Keratinocyte (primary cell): ENCODE measurements at regions not wholly inside any gene's neighbourhood (a gene's known extent, or its start where the extent isn't known, plus 50 kb on each side); places are given as distances from the start of the nearest gene placed in this dataset.

Experiments used
- DNase-seq: peaks from one replicate; pipeline ENCODE4 v3.0.0-alpha.2; 2011; ENCODE audit warnings: low read depth, missing footprints, low spot score
- FAIRE-seq: peaks from 2 replicates; lab custom pipeline; 2011; peaks lifted over from hg19 to GRCh38; lab: Jason Lieb, UNC
- H2AFZ ChIP-seq: 2 replicates; pipeline ENCODE4 v1.6.0; 2012; ENCODE audit warnings: low read length, control low read depth, inconsistent platforms; ENCODE audit not compliant: control insufficient read depth
- H3K27ac ChIP-seq: 2 replicates; pipeline ENCODE4 v1.5.1; 2011; ENCODE audit warnings: low read length; ENCODE audit not compliant: control insufficient read depth, insufficient read depth
- H3K27me3 ChIP-seq: 3 replicates; pipeline ENCODE4 v1.6.0; 2011; ENCODE audit warnings: low read length; ENCODE audit not compliant: control insufficient read depth, insufficient read depth; ENCODE audit errors: extremely low read depth
- H3K36me3 ChIP-seq, 2 experiments: 2 replicates in 1 of 2; 3 replicates in 1 of 2; pipeline ENCODE4 v1.5.1; 2011; ENCODE audit warnings: low read length in 2 of 2, mild to moderate bottlenecking in 1 of 2; ENCODE audit not compliant: control insufficient read depth in 2 of 2, insufficient read depth in 2 of 2; ENCODE audit errors: extremely low read depth in 1 of 2
- H3K4me1 ChIP-seq: 3 replicates; pipeline ENCODE4 v1.5.1; 2011; ENCODE audit warnings: low read length; ENCODE audit not compliant: control insufficient read depth, insufficient read depth; ENCODE audit errors: extremely low read depth
- H3K4me2 ChIP-seq: 3 replicates; pipeline ENCODE4 v1.6.0; 2011; ENCODE audit warnings: low read depth, low read length; ENCODE audit not compliant: control insufficient read depth, insufficient read depth; ENCODE audit errors: extremely low read depth
- H3K4me3 ChIP-seq, 3 experiments: fragments of 200-600 bp in 1 of 3; sonication (generic) in 1 of 3; 2 replicates in 2 of 3; 3 replicates in 1 of 3; pipeline ENCODE4 v1.5.1; 2011 to 2016; ENCODE audit warnings: low read length in 3 of 3, mild to moderate bottlenecking in 3 of 3, control low read depth in 2 of 3, inconsistent platforms in 1 of 3, low read depth in 1 of 3, mixed read lengths in 1 of 3, mixed run types in 1 of 3, moderate library complexity in 1 of 3; ENCODE audit not compliant: control insufficient read depth in 2 of 3, insufficient read depth in 2 of 3; ENCODE audit errors: extremely low read depth in 1 of 3
- H3K79me2 ChIP-seq: 2 replicates; pipeline ENCODE4 v1.6.0; 2012; ENCODE audit warnings: low read length; ENCODE audit not compliant: control insufficient read depth, insufficient read depth
- H3K9ac ChIP-seq: 3 replicates; pipeline ENCODE4 v1.6.0; 2011; ENCODE audit warnings: low read length; ENCODE audit not compliant: control insufficient read depth, insufficient read depth; ENCODE audit errors: extremely low read depth
- H3K9me1 ChIP-seq: 3 replicates; pipeline ENCODE4 v1.6.0; 2011; ENCODE audit warnings: low read length; ENCODE audit not compliant: control insufficient read depth, insufficient read depth; ENCODE audit errors: extremely low read depth
- H3K9me3 ChIP-seq: 2 replicates; pipeline ENCODE4 v1.5.1; 2012; ENCODE audit warnings: low read depth, low read length; ENCODE audit not compliant: control insufficient read depth
- H4K20me1 ChIP-seq: 3 replicates; pipeline ENCODE4 v1.6.0; 2011; ENCODE audit warnings: low read length; ENCODE audit not compliant: control insufficient read depth, insufficient read depth; ENCODE audit errors: extremely low read depth
- EZH2 ChIP-seq: IDR thresholded peaks from one replicate; pipeline ENCODE4 v1.6.1; 2012; ENCODE audit warnings: inconsistent platforms, mild to moderate bottlenecking, low read length, moderate library complexity
- dilution Hi-C: fragments of 300-500 bp; cut with MboI; formaldehyde crosslinking; loops from one replicate; pipeline ENCODE4 v1.7.0; 2020; ENCODE audit warnings: low sequenced_read_pairs; ENCODE audit not compliant: extremely low pct_ligation_motif_present
- TF ChIP-seq, protein P1 (sequence below), 3 experiments: IDR thresholded peaks in 1 of 3; conservative IDR thresholded peaks in 1 of 3; optimal IDR thresholded peaks in 1 of 3; 2 replicates in 2 of 3; 3 replicates in 1 of 3; pipeline versions ENCODE3 to v1.5.1; 2011; ENCODE audit warnings: low read length in 3 of 3, mild to moderate bottlenecking in 3 of 3, moderate library complexity in 2 of 3, control low read depth in 1 of 3, inconsistent platforms in 1 of 3; ENCODE audit not compliant: insufficient read depth in 2 of 3; ENCODE audit errors: extremely low read depth in 1 of 3

DNA sequence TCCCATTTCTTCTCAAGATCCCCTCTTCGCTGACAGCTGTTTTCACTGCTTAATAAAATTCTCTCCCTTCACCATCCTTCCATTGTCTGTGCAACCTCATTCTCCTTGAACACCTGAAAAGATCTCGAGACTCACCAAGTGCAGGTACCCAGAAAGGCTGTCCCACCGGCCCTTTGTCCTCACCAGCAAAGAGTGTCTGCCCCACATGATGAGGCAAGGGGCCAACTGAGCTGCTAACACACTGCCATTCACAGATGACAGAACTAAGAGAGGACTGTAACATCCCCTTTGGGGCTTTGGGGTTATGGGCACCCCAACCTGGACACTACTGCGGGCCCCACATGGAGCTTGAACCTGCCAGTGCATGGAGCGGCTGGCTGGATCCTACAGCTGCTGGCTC is 771.4 kb upstream of the MIR17HG start:
- Histone ChIP-seq H3K79me2 (no peaks in the 10 kb centered on the region), H2AFZ (no peak overlapping the region), H3K27me3 (no peaks in the 10 kb centered on the region), H3K9me3 (no peaks in the 10 kb centered on the region), H3K4me2 (no peak overlapping the region), H3K36me3 (no peaks in the 10 kb centered on the region), H3K9me1 (no peaks in the 10 kb centered on the region), H3K27ac (no peak overlapping the region), H3K4me1 (no peaks in the 10 kb centered on the region), H3K4me3 (no peak overlapping the region), H3K9ac (no peak overlapping the region), H4K20me1 (no peaks in the 10 kb centered on the region)
- DNase-seq (no peak), FAIRE-seq (no peak)
- dilution Hi-C loops = no loop called here
- TF ChIP-seq, protein P1, sequence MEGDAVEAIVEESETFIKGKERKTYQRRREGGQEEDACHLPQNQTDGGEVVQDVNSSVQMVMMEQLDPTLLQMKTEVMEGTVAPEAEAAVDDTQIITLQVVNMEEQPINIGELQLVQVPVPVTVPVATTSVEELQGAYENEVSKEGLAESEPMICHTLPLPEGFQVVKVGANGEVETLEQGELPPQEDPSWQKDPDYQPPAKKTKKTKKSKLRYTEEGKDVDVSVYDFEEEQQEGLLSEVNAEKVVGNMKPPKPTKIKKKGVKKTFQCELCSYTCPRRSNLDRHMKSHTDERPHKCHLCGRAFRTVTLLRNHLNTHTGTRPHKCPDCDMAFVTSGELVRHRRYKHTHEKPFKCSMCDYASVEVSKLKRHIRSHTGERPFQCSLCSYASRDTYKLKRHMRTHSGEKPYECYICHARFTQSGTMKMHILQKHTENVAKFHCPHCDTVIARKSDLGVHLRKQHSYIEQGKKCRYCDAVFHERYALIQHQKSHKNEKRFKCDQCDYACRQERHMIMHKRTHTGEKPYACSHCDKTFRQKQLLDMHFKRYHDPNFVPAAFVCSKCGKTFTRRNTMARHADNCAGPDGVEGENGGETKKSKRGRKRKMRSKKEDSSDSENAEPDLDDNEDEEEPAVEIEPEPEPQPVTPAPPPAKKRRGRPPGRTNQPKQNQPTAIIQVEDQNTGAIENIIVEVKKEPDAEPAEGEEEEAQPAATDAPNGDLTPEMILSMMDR (optimal IDR thresholded peaks at IDR 0.05 in 1 of 3, IDR thresholded peaks at IDR 0.05 in 1 of 3, conservative IDR thresholded peaks at IDR 0.05 in 1 of 3; ENCODE audit: extremely low read depth in 1 of 3, insufficient read depth in 2 of 3, low read length in 3 of 3) = no peak
- TF ChIP-seq EZH2 = no peak

DNA sequence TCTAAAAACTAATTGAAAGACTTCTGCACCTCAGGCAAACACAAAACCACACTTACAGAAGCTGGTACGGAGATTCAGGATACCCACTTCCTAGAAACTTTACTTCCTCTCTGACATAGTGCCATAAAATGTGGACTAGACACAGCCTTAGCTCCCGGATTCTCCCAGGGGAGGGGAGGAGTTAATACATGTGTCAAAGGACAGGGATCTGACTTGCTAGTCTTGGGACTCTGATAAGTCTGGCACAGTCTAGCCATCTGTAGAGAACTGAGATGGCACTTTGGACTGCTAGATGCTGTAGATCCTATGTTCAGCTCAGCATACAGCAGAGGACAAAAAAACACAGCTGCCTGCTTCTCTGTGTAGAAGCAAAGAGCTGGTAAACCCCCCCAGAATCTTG is 769.8 kb upstream of the MIR17HG start:
- H3K4me2 ChIP-seq = no peak overlapping the region
- H3K27me3 ChIP-seq = no peaks in the 10 kb centered on the region
- no peak overlapping the region for H2AFZ ChIP-seq
- dilution Hi-C loops = no loop called here
- no peak overlapping the region for H3K27ac ChIP-seq
- no peaks in the 10 kb centered on the region for H3K9me1 ChIP-seq
- DNase-seq = no peak
- no peaks in the 10 kb centered on the region for H3K79me2 ChIP-seq
- no peaks in the 10 kb centered on the region for H3K4me1 ChIP-seq
- H3K9me3 ChIP-seq = no peaks in the 10 kb centered on the region
- H3K9ac ChIP-seq = no peak overlapping the region
- no peak overlapping the region for H3K4me3 ChIP-seq
- no peak for TF ChIP-seq EZH2
- TF ChIP-seq, protein P1 (optimal IDR thresholded peaks at IDR 0.05 in 1 of 3, IDR thresholded peaks at IDR 0.05 in 1 of 3, conservative IDR thresholded peaks at IDR 0.05 in 1 of 3; ENCODE audit: extremely low read depth in 1 of 3, insufficient read depth in 2 of 3, low read length in 3 of 3) = no peak
- H4K20me1 ChIP-seq = no peaks in the 10 kb centered on the region
- no peaks in the 10 kb centered on the region for H3K36me3 ChIP-seq
- FAIRE-seq = no peak
